MM.1S (cell line): ENCODE measurements at regions not wholly inside any gene's neighbourhood (a gene's known extent, or its start where the extent isn't known, plus 50 kb on each side); places are given as distances from the start of the nearest gene placed in this dataset.

ENCODE experiments used
- CTCF ChIP-seq: fragments of 300-600 bp; sonication (generic); IDR thresholded peaks from 2 replicates; pipeline ENCODE4 v1.5.1; 2016; ENCODE audit warnings: antibody characterized with exemption, low read length, mixed read lengths
- EZH2phosphoT487 ChIP-seq: fragments of 300-600 bp; sonication (generic); IDR thresholded peaks from 2 replicates; pipeline ENCODE4 v1.6.1; 2018; ENCODE audit warnings: antibody characterized with exemption, low read length

GRCh38 chr10:23505797-23506465, 67.1 kb downstream of the OTUD1 start:
- TF ChIP-seq CTCF (no peak), EZH2phosphoT487 (no peak)
